ENCODE measurements at regions not wholly inside any gene's neighbourhood (a gene's known extent, or its start where the extent isn't known, plus 50 kb on each side); places are given as distances from the start of the nearest gene placed in this dataset.

- no peaks in the 10 kb centered on the region for H3K9me3 ChIP-seq
- TF ChIP-seq CTCF (IDR thresholded peaks at IDR 0.05): no peak
- no peaks in the 10 kb centered on the region for H3K27me3 ChIP-seq
- H3K4me3 ChIP-seq (ENCODE audit: low read depth in 1 of 2, low read length in 1 of 2): no peak overlapping the region
- no peaks in the 10 kb centered on the region for H3K4me1 ChIP-seq (ENCODE audit: control insufficient read depth in 1 of 2, insufficient read depth in 1 of 2, low read depth in 1 of 2, low read length in 1 of 2)
- H3K36me3 ChIP-seq: no peaks in the 10 kb centered on the region
- no peak overlapping the region for H3K27ac ChIP-seq
These were observed 228.0 kb upstream of the KIF2A start for GRCh38 chr5:62077823-62078550.

- Histone ChIP-seq H3K9me3 (no peaks in the 10 kb centered on the region), H3K4me3 (ENCODE audit: low read depth in 1 of 2, low read length in 1 of 2) (no peak overlapping the region), H3K36me3 (no peaks in the 10 kb centered on the region), H3K27me3 (no peaks in the 10 kb centered on the region), H3K27ac (no peak overlapping the region), H3K4me1 (ENCODE audit: control insufficient read depth in 1 of 2, insufficient read depth in 1 of 2, low read depth in 1 of 2, low read length in 1 of 2) (no peaks in the 10 kb centered on the region)
- no peak for TF ChIP-seq CTCF (IDR thresholded peaks at IDR 0.05)
These were observed 223.6 kb upstream of the KIF2A start for GRCh38 chr5:62082370-62082801.

- H3K4me3 ChIP-seq (ENCODE audit: low read depth in 1 of 2, low read length in 1 of 2): no peak overlapping the region
- no peaks in the 10 kb centered on the region for H3K36me3 ChIP-seq
- no peak for TF ChIP-seq CTCF (IDR thresholded peaks at IDR 0.05)
- H3K27me3 ChIP-seq: no peaks in the 10 kb centered on the region
- no peaks in the 10 kb centered on the region for H3K9me3 ChIP-seq
- H3K4me1 ChIP-seq (ENCODE audit: control insufficient read depth in 1 of 2, insufficient read depth in 1 of 2, low read depth in 1 of 2, low read length in 1 of 2): no peaks in the 10 kb centered on the region
- H3K27ac ChIP-seq: no peak overlapping the region
These were observed 222.8 kb upstream of the KIF2A start for GRCh38 chr5:62083247-62083646.

- TF ChIP-seq CTCF (IDR thresholded peaks at IDR 0.05): no peak
- Histone ChIP-seq H3K36me3 (no peaks in the 10 kb centered on the region), H3K4me3 (ENCODE audit: low read depth in 1 of 2, low read length in 1 of 2) (no peak overlapping the region), H3K27ac (no peak overlapping the region), H3K27me3 (no peaks in the 10 kb centered on the region), H3K4me1 (ENCODE audit: control insufficient read depth in 1 of 2, insufficient read depth in 1 of 2, low read depth in 1 of 2, low read length in 1 of 2) (no peaks in the 10 kb centered on the region), H3K9me3 (no peaks in the 10 kb centered on the region)
These were observed 222.3 kb upstream of the KIF2A start for GRCh38 chr5:62083661-62084060.

- Histone ChIP-seq H3K9me3 (no peaks in the 10 kb centered on the region), H3K4me1 (ENCODE audit: control insufficient read depth in 1 of 2, insufficient read depth in 1 of 2, low read depth in 1 of 2, low read length in 1 of 2) (no peaks in the 10 kb centered on the region), H3K27me3 (no peaks in the 10 kb centered on the region), H3K27ac (no peak overlapping the region), H3K4me3 (ENCODE audit: low read depth in 1 of 2, low read length in 1 of 2) (no peak overlapping the region), H3K36me3 (no peaks in the 10 kb centered on the region)
- TF ChIP-seq CTCF (IDR thresholded peaks at IDR 0.05): no peak
These were observed 221.6 kb upstream of the KIF2A start for GRCh38 chr5:62084391-62084790.

All from neutrophil (primary cell).